ENCODE measurements at regions not wholly inside any gene's neighbourhood (a gene's known extent, or its start where the extent isn't known, plus 50 kb on each side); places are given as distances from the start of the nearest gene placed in this dataset.

- Histone ChIP-seq H3K36me3 (ENCODE audit: insufficient read depth) (no peaks in the 10 kb centered on the region), H2AFZ (ENCODE audit: low read depth) (no peak overlapping the region), H3K9ac (no peak overlapping the region), H3K79me2 (ENCODE audit: insufficient read depth, low read depth) (no peaks in the 10 kb centered on the region), H3K27ac (no peak overlapping the region), H4K20me1 (ENCODE audit: insufficient read depth) (no peaks in the 10 kb centered on the region), H3K4me3 (IDR thresholded peaks at IDR 0.05; ENCODE audit: insufficient read depth, low read depth, low read length) (no peak overlapping the region), H3K4me1 (ENCODE audit: low read depth, poor library complexity, severe bottlenecking) (no peaks in the 10 kb centered on the region), H3K4me2 (no peak overlapping the region), H3K27me3 (ENCODE audit: insufficient read depth, low read depth) (no peaks in the 10 kb centered on the region)
- TF ChIP-seq CTCF (conservative IDR thresholded peaks at IDR 0.05; ENCODE audit: low read depth, low read length): no peak
Measured at GRCh38 chr21:26374817-26375216, 198.3 kb downstream of the CYYR1 start.

DNA sequence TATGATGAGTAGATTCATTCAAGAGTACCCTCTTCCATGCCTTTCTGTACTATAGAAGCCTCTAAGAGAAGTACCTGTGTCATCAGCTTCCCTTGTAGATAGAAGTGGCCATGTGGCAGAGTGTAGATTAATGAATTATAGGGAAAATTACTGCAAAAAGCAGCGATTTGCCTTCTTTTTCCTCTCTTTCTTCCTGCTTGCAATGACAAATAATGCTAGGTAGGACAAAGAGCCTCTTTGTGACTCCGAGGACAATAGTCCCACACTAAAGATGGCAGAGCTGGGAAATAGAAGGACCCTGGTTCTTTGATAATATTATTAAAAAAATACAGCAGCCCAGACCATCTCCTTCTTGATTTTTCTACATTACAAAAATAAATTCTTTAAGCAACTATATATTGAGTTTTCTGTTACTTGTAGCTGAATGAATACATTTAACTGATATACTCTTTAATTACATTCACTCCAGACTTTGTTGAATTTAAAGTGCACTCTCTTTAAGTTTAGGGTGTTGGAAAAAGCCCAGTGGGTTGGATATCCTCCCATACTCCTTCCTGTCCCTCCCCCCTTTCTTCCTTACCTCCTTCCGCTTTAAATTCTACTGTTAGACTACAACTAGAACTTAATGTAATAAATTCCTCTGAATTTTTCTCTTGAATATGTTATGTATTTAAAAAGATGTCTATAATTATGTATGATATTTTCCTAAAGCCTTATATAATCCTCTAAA lies 198.2 kb upstream of the APP start:
- H3K4me2 ChIP-seq: no peak overlapping the region
- no peaks in the 10 kb centered on the region for H3K79me2 ChIP-seq (ENCODE audit: insufficient read depth, low read depth)
- no peaks in the 10 kb centered on the region for H3K36me3 ChIP-seq (ENCODE audit: insufficient read depth)
- H2AFZ ChIP-seq (ENCODE audit: low read depth): no peak overlapping the region
- H3K4me1 ChIP-seq (ENCODE audit: low read depth, poor library complexity, severe bottlenecking): no peaks in the 10 kb centered on the region
- no peak overlapping the region for H3K4me3 ChIP-seq (IDR thresholded peaks at IDR 0.05; ENCODE audit: insufficient read depth, low read depth, low read length)
- no peak for TF ChIP-seq CTCF (conservative IDR thresholded peaks at IDR 0.05; ENCODE audit: low read depth, low read length)
- no peaks in the 10 kb centered on the region for H3K27me3 ChIP-seq (ENCODE audit: insufficient read depth, low read depth)
- H4K20me1 ChIP-seq (ENCODE audit: insufficient read depth): no peaks in the 10 kb centered on the region
- H3K27ac ChIP-seq: no peak overlapping the region
- no peak overlapping the region for H3K9ac ChIP-seq

GRCh38 chr21:26366781-26367180 lies 196.2 kb upstream of the APP start:
- Histone ChIP-seq H3K4me1 (ENCODE audit: low read depth, poor library complexity, severe bottlenecking) (no peaks in the 10 kb centered on the region), H3K4me3 (IDR thresholded peaks at IDR 0.05; ENCODE audit: insufficient read depth, low read depth, low read length) (no peak overlapping the region), H4K20me1 (ENCODE audit: insufficient read depth) (no peaks in the 10 kb centered on the region), H3K36me3 (ENCODE audit: insufficient read depth) (no peaks in the 10 kb centered on the region), H3K4me2 (no peak overlapping the region), H2AFZ (ENCODE audit: low read depth) (no peak overlapping the region), H3K27me3 (ENCODE audit: insufficient read depth, low read depth) (no peaks in the 10 kb centered on the region), H3K79me2 (ENCODE audit: insufficient read depth, low read depth) (no peaks in the 10 kb centered on the region), H3K9ac (no peak overlapping the region), H3K27ac (no peak overlapping the region)
- no peak for TF ChIP-seq CTCF (conservative IDR thresholded peaks at IDR 0.05; ENCODE audit: low read depth, low read length)

DNA sequence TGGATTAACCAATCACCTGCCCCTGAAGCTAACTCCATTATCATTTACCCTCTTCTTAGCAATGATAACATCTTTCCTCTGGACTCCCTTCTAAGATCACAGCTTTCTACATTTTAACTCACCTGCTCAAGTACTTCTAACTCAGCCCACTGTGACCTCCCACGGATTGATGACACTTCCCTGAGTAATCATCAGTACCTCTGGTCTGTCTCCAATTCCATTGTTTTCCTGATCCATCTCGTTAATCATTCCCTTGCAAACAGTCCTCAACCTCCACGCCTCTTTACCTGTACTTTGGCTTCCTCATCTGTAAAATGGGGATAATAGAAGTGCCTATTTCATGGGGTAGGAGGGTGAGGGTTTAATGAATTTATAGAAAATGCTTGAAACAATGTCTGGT lies 195.3 kb upstream of the APP start:
- H3K27me3 ChIP-seq (ENCODE audit: insufficient read depth, low read depth): no peaks in the 10 kb centered on the region
- no peak for TF ChIP-seq CTCF (conservative IDR thresholded peaks at IDR 0.05; ENCODE audit: low read depth, low read length)
- H3K36me3 ChIP-seq (ENCODE audit: insufficient read depth): no peaks in the 10 kb centered on the region
- H3K27ac ChIP-seq: no peak overlapping the region
- no peak overlapping the region for H3K9ac ChIP-seq
- no peak overlapping the region for H3K4me3 ChIP-seq (IDR thresholded peaks at IDR 0.05; ENCODE audit: insufficient read depth, low read depth, low read length)
- H4K20me1 ChIP-seq (ENCODE audit: insufficient read depth): no peaks in the 10 kb centered on the region
- H3K4me1 ChIP-seq (ENCODE audit: low read depth, poor library complexity, severe bottlenecking): no peaks in the 10 kb centered on the region
- H2AFZ ChIP-seq (ENCODE audit: low read depth): no peak overlapping the region
- no peaks in the 10 kb centered on the region for H3K79me2 ChIP-seq (ENCODE audit: insufficient read depth, low read depth)
- H3K4me2 ChIP-seq: no peak overlapping the region

Data from KMS-11 (cell line).